Middle frontal gyrus (tissue), 1 donor: ENCODE measurements at regions not wholly inside any gene's neighbourhood (a gene's known extent, or its start where the extent isn't known, plus 50 kb on each side); places are given as distances from the start of the nearest gene placed in this dataset.
A peak's percentile ranks its signal among the peaks of the same experiment; 100 is the strongest.
"Not testable (repeated sequence)": the region's sequence is repeated elsewhere in the genome, so short reads cannot be mapped to it uniquely, and the experiment has no call there.

Source experiments
- DNase-seq: peaks from one replicate; pipeline ENCODE4 v3.0.0-alpha.2; 2015; ENCODE audit warnings: low spot score; ENCODE audit errors: extremely low spot score

DNA sequence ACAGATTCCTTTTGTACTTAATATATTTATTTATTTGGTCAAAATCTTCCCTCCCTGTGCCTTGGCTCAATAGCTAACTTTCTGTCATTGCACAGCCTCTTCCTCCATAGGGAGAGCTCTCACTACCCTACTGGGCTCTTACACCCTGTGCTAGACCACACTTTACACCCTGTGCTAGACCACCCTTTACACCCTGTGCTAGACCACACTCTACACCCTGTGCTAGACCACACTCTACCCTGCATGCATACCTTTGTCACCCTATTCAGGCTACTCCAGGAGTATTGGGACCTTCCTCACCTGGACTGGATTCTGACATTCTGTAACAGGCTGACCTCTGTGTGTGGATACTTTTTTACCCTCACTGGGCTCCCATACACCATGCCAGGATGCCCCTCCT lies 298.5 kb upstream of the TPK1 start:
- no peak for DNase-seq

DNA sequence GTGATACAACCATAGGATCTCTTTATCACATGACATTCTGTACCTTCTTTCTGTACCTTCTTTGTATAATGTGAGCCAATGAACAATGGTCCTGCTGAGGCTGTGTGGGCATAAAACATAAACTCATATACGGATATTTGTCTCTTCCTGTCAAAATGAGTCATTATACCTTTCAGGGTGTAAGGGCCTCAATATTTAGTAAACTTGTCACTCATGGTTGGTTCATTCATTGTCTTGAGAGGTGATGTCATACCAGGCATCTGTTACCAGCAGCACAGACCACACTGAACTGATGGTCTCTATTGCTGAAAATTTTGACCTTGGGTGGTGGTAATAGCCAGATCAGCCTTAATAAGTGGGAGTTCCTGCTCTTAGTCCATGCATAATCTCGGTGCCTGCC lies 287.6 kb upstream of the TPK1 start:
- no peak for DNase-seq

DNA sequence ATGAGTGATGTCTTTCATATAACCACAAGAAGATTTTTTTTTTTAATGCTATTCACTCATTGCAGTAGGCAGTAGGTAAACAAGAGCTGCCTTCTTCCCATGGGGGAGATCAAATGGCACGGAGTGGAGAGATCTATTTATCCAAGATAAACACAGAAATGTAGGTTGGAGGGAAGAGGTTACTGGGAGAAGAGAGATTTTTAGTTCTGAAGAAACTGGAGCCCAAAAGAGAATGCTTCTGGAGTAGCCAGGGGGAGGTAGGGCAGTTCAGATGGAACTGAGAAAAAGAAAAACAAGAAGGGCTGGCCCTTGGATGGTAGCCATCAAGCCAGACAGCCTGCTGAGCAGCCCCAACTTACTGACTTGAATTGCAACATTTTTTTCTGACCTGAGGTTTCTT lies 270.1 kb upstream of the TPK1 start:
- no peak for DNase-seq

DNA sequence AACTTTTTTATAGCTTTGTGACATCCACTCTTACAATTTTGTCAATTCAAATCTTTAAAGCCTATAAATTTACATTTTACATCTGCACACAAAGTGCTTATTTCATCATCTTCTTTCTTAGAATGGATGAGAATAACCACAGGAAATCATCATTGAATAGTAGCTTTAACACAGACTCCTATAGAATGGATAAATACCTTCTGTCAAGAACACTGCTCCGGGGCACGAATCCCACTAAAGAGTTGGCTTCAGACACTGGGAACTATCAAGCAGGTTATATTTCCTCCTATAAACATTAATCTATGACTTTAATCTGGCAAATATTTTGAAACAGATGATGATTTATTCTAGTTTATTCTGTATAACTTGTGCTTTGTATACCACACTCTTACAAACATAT lies 269.7 kb upstream of the TPK1 start:
- no peak for DNase-seq

DNA sequence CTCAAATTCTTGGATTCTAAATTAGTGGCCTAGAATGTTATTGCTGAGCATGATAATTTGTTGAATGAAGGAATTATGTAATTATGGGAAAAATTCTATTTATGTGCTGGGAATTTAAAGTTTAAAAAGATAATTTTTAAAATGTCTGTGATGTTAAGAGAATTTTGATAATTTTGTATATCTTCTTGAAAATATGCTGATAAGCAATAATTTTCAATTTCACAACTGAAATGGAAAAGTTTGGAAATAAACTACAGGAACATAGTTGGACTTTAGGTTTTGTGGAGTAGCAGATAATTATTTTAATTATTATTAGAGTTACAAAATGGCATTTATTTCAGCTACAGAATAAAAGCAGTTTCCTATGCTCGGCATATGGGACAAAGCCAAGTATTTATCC lies 268.5 kb upstream of the TPK1 start:
- DNase-seq: no peak

DNA sequence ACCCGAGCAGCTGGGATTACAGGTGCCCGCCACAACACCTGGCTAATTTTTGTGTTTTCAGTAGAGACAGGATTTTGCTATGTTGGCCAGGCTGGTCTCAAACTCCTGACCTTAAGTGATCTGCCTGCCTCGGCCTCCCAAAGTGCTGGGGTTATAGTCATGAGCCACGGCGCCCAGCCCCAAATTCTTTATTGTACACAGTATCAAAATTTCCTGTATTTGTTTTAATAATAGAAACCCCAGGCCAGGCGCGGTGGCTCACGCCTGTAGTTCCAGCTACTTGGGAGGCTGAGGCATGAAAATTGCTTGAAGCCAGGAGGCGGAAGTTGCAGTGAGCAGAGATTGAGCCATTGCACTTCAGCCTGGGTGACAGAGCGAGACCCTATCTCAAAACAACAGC lies 266.3 kb upstream of the TPK1 start:
- not testable (repeated sequence) for DNase-seq

DNA sequence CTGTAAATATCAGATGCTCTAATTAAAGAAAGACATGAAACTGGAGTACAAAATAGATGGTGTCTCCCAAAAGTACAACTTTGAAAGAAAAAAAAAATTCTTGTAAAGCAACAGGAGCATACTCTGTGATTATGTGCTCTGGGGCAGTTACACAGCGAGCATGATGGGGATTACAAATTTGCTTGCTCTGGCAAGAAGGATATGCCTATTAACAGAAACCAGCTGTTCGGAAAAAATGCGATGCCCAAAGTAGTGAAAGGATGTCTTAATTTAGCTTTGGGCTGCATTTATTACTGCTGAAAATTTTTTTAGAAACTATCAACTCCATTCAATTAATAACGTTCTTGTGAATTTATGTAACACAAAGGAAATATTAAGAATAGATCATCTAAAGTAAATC lies 256.9 kb upstream of the TPK1 start:
- no peak for DNase-seq

DNA sequence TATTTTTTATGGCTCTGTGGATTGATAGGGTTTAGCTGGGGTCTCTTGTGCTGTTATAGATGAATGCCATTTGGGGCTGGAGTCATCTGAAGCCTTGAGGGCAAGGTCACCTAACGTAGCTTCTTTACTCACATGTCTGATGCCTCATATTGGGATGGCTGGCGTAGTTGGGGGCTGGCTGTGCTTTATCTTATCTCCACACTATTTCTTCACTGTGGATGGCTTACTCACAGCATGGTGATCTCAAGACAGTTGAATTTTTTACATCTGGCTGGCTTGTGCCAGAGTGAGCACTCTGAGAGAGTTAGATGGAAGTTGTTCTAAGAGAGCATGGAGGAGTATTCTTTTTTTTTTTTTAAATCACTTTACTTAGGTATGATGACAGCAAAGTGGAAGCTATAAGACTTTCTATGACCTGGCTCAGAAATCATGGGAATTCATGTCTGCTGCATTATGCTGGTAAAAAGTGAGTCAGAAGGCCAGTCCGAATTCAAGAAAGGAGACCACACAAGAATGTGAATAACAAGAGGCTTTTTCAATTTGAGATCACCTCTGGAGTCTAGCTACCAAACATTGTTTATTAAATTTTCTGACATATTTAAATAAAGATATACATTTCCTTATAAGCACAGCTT lies 252.4 kb upstream of the TPK1 start:
- no peak for DNase-seq

DNA sequence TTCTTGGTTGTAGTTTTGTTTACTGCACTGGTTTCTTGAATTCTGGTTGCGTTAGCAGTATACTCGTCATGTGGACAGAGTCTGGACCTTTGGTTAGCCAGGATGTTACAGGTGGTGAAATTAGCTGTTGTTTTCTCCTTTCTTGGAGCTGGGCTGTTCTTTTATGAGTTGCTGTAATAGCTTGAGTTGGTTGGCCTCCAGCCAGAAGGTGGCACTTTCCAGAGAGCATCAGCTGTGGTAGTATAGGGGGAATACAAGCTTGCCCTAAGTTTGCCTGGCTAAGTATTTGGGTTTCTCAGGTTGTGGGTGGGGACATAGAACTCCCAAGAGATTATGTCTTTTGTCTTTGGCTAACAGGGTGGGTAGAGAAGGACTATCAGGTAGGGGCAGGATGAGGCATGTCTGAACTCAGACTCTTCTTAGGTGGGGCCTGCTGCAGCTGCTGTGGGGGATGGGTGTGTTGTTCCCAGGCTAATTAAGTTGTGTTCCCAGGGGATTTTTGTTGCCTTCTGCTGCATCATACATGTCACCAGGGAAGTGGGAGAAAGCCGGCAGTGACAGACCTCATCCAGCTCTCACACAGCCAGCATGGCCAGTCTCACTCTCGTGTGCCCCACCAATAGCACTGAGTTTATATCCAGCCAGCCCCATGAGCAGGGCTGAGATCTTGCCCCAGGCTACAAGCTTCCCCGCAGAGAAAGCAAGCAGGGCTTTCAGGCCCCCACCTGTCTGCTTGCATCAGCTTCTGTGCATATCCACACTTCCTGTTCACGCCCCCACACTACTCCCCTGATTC lies 246.7 kb upstream of the TPK1 start:
- no peak for DNase-seq

DNA sequence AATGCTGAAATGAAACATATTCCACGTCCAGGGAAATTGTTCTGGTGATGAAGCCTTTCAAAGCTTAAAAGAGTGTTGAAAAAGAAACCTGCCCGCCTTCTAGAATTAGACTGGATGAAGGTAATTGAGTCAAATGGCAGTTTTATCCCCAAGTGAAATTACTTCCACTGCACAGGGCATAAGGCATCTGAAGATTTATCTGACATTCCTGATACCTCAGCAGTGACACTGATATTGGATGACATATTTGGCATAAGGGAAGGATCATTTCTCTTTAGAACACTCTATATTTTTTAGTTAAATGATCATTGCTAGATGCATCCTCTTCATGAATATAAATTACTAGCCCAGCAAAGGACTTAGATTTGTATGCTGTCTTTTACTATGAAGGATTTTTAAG lies 229.6 kb upstream of the TPK1 start:
- no peak for DNase-seq

DNA sequence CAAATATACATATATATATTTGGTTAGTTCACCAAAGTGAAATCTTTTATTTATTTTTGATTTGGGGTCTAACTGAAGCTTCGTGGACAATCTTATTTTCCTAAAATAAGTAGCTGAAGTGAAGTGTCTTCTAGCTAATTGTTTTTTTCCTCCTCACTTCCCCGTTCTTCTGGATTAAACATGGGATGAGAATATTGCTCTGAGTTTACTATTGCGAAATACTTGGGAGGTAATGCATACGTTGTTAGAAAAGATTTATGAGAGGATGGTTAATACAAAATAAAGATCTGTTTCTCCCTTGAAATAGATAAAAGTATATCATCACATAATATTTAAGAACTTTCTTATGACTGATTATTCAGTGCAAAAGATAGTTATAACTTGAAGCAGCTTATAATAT lies 228.3 kb upstream of the TPK1 start:
- no peak for DNase-seq

DNA sequence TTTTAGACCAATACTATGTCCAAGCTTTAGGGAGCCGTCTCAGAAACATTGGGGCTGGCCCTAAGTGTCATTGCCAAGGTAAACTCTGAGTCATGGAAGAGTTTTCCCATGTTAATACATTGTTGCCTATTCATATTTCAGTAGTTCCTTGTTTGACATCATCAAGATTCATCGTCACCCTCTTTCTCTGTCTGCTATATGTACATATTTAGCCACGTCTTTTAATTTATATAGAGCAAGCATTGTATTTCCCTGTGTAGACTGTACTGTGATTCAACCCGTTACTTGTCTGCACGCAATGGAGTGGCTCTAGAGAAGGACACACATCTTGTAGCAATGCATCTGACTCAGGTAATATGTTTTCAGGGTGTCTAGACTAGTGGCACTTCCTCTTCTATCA lies 217.9 kb upstream of the TPK1 start:
- no peak for DNase-seq

DNA sequence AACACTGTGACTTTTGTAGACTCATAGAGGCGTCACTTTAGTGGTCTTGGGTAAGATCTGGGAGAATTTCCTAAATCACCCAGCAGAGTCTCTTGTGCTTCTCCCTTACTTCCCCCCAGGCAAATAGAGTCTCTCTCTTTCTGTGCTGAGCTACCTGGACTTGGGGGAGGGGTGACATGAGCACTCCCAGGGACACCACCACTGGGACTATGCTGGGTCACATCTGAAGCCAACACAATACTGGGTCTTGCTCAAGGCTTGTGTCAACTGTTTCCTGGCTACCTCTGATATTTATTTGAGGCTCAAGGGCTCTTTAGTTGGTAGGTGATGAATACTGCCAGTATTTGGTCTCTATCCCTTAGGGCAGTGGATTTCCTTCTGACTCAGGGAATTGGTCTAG lies 214.6 kb upstream of the TPK1 start:
- DNase-seq: no peak

DNA sequence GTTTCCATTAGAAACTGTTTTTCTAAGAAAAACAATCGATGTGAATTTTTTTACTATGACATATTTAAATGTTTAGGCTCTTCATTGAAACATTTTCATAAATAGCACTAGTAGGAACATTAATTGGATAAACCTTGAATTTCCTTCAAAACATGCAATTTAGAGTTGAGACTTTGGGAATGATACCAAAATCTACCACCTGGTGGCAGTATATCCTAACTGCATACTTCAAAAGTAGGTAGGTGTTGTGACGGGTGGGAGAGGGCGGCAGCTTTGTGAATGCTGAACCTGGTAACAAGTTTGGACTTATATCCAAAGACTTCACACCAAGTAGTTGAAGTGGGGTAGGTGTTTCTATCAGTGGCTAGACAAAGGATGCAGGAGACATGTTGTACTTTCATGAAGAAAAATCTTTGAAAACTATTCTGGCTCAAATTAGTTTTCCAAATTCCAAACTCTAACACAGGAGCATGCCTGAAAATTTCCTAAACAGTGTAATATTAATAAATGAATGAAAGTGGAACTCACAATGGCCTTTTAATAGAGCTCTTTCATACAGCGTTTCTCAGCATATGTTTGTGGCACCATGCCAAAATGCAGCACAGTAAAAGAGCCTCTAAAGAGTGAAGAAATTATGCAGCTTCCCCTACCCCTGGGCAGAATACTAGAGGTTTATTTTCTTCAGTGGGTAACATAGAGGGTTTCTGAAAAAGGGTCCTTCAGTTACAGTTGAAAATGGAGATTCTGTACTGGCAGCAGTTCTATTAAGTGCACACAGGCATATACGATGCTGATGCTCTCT lies 201.0 kb upstream of the TPK1 start:
- DNase-seq: peak; percentile 27

DNA sequence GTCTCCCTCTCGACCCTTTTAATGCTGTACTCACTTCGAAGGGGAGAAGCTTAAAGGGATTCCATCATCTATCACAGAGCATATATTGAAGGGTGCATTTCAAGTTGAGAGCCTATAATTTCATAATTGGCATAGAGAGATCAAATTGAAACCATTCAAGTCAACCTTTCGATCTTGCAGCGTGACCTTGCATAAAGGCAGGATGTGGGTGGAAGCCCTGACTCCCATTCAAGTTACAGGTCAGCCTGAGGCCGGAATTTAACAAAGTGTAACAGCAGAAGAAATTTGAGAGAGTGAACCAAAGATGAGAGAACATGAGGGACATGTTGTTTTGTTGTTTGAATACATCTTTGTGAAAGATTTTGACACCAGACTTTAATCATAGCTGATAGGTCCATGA lies 195.3 kb upstream of the TPK1 start:
- DNase-seq: no peak

DNA sequence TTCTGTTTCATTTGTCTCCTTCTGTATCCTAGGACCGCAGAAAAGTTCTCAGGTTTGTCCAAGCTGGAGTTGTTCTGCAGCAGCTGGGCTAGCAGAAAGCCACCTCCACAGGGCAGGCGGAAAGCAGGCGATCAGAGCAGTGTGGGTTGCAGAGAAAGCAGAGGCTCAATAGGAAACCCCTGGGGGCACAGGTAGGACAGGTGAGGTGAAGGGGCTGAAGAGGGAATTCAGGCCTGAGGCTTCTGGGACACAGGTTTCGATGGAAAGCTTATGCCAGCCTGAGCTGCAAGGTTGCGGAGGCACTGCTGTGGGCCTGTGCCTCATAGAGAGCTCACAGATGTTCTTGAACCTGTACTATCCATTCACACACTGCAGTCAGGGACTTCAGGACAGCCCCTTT lies 194.9 kb upstream of the TPK1 start:
- DNase-seq: no peak

DNA sequence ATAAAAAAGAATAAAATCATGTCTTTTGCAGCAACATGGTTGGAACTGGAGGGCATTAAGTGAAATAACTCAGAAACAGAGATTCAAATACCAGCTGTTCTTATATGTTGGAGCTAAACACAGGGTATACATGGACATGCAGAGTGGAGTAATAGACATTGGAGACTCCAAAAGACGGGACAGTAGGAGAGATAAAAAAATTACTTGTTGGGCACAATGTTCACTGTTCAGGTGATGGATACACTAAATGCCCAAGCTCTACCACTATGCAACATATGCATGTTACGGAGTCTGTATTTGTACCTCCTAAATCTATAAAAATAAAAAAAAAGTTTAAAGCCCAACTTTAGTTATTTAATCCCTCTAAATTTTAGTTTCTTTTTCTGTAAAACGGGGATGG lies 184.6 kb upstream of the TPK1 start:
- no peak for DNase-seq

DNA sequence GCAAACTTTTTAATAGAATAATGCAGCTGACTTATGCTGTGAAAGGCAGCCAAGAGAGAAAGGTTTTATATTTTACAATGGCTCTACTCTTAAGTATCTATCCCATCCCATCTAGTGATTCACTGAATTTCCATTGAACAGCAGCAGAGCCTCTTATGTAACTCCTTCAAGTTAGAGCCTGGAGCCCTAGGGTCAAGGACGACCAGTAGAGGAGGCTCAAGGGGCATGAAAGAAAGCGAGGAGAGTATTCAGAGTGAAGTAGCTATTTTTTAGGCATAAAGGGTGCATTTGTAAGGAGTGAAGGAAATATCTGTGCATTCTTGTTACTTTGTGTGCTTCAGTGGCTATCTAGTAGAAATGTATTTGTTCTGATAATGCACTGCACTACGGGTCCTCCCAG lies 180.2 kb upstream of the TPK1 start:
- DNase-seq: no peak

DNA sequence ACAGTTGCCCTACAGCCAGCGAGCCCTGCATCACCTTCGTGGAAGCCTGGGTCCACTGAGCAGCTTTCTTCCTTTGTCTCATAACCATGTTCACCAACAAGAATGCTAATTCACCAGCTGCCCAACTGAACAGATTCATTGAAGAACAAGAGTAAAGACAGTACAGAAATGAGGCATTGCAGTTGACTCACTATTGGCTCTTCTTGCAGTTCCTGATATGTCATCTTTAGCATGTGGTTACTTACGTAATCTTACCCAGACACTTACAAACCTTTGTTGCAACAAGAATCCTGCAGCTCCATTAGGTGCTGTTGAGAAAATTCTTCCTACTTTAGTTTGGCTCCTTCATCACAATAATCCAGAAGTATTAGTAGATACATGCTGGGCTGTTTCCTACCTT lies 174.0 kb upstream of the TPK1 start:
- no peak for DNase-seq

DNA sequence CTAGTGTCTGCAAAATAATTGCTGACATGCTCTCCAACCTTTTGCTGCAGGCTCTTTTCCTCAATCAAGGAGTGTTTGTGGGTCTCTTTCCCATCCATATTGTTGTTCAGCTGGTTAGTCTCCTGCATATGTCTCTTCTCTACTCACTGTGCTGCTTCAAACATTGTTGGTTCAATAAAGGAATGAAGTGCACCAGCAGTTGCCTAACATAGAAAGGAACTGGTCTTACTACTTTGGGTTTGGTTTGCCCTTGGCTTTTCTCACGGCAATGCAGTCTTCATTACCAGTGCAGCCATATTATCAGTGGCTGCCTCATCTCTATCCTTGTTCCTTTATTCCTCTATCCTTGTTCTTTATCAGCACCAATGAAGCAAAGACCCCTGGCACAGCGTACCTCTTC lies 169.7 kb upstream of the TPK1 start:
- no peak for DNase-seq

DNA sequence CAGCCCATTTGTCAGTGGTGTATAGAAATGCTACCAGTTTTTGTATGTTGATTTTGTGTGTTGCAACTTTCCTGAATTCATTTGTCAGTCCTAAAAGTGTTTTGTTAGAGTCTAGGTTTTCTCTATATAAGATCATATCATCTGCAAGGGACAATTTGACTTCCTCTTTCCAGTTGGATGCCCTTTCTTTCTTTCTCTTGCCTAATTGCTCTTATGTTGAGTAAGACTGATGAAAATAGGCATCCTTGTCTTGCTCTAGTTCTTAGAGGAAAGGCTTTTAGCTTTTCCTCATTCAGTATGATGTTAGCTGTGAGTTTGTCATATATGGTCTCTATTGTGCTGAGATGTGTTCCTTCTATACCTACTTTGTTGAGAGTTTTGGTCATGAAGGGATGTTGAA lies 161.7 kb upstream of the TPK1 start:
- no peak for DNase-seq

DNA sequence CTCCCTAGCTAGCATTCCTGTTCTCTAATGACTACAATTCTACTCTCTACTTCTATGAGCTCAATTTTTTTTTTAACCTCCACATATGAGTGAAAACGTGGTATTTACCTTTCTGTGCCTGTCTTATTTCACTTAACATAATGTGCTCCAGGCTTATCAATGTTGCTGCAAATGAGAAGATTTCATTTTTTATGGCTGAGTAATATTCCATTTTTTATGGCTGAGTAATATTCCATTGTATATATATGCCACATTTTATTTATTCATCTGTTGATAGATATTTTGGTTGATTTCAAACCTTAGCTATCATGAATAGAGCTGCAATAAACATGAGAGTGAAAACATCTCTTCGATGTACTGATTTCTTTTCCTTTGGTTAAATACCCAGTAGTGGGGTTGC lies 159.6 kb upstream of the TPK1 start:
- DNase-seq: no peak

DNA sequence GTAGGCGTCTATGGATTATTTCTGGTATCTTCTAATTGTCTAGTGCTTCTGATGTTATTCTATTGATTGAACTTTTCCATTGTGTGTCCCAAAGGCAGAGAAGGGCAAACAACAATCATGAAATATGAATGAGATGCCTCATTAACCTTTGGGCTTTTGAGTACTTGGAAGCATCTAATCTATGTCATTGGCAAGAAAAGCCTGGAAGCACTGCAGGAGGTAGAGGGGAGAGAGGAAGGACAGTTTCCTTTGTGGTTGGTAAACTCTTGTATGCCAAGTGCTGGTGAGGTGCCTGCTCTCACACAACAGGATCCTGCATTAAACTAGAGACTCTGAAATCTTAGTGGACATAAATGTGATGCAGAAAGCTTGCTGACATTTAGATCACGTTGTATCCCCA lies 155.2 kb upstream of the TPK1 start:
- DNase-seq: no peak
